Keratinocyte (primary cell): ENCODE measurements at regions not wholly inside any gene's neighbourhood (a gene's known extent, or its start where the extent isn't known, plus 50 kb on each side); places are given as distances from the start of the nearest gene placed in this dataset.
A peak's percentile ranks its signal among the peaks of the same experiment; 100 is the strongest.

Experiments used
- DNase-seq: peaks from one replicate; pipeline ENCODE4 v3.0.0-alpha.2; 2011; ENCODE audit warnings: low read depth, missing footprints, low spot score
- FAIRE-seq: peaks from 2 replicates; lab custom pipeline; 2011; peaks lifted over from hg19 to GRCh38; lab: Jason Lieb, UNC
- H2AFZ ChIP-seq: 2 replicates; pipeline ENCODE4 v1.6.0; 2012; ENCODE audit warnings: low read length, control low read depth, inconsistent platforms; ENCODE audit not compliant: control insufficient read depth
- H3K27ac ChIP-seq: 2 replicates; pipeline ENCODE4 v1.5.1; 2011; ENCODE audit warnings: low read length; ENCODE audit not compliant: control insufficient read depth, insufficient read depth
- H3K27me3 ChIP-seq: 3 replicates; pipeline ENCODE4 v1.6.0; 2011; ENCODE audit warnings: low read length; ENCODE audit not compliant: control insufficient read depth, insufficient read depth; ENCODE audit errors: extremely low read depth
- H3K36me3 ChIP-seq, 2 experiments: 2 replicates in 1 of 2; 3 replicates in 1 of 2; pipeline ENCODE4 v1.5.1; 2011; ENCODE audit warnings: low read length in 2 of 2, mild to moderate bottlenecking in 1 of 2; ENCODE audit not compliant: control insufficient read depth in 2 of 2, insufficient read depth in 2 of 2; ENCODE audit errors: extremely low read depth in 1 of 2
- H3K4me1 ChIP-seq: 3 replicates; pipeline ENCODE4 v1.5.1; 2011; ENCODE audit warnings: low read length; ENCODE audit not compliant: control insufficient read depth, insufficient read depth; ENCODE audit errors: extremely low read depth
- H3K4me2 ChIP-seq: 3 replicates; pipeline ENCODE4 v1.6.0; 2011; ENCODE audit warnings: low read depth, low read length; ENCODE audit not compliant: control insufficient read depth, insufficient read depth; ENCODE audit errors: extremely low read depth
- H3K4me3 ChIP-seq, 3 experiments: fragments of 200-600 bp in 1 of 3; sonication (generic) in 1 of 3; 2 replicates in 2 of 3; 3 replicates in 1 of 3; pipeline ENCODE4 v1.5.1; 2011 to 2016; ENCODE audit warnings: low read length in 3 of 3, mild to moderate bottlenecking in 3 of 3, control low read depth in 2 of 3, inconsistent platforms in 1 of 3, low read depth in 1 of 3, mixed read lengths in 1 of 3, mixed run types in 1 of 3, moderate library complexity in 1 of 3; ENCODE audit not compliant: control insufficient read depth in 2 of 3, insufficient read depth in 2 of 3; ENCODE audit errors: extremely low read depth in 1 of 3
- H3K79me2 ChIP-seq: 2 replicates; pipeline ENCODE4 v1.6.0; 2012; ENCODE audit warnings: low read length; ENCODE audit not compliant: control insufficient read depth, insufficient read depth
- H3K9ac ChIP-seq: 3 replicates; pipeline ENCODE4 v1.6.0; 2011; ENCODE audit warnings: low read length; ENCODE audit not compliant: control insufficient read depth, insufficient read depth; ENCODE audit errors: extremely low read depth
- H3K9me1 ChIP-seq: 3 replicates; pipeline ENCODE4 v1.6.0; 2011; ENCODE audit warnings: low read length; ENCODE audit not compliant: control insufficient read depth, insufficient read depth; ENCODE audit errors: extremely low read depth
- H3K9me3 ChIP-seq: 2 replicates; pipeline ENCODE4 v1.5.1; 2012; ENCODE audit warnings: low read depth, low read length; ENCODE audit not compliant: control insufficient read depth
- H4K20me1 ChIP-seq: 3 replicates; pipeline ENCODE4 v1.6.0; 2011; ENCODE audit warnings: low read length; ENCODE audit not compliant: control insufficient read depth, insufficient read depth; ENCODE audit errors: extremely low read depth
- EZH2 ChIP-seq: IDR thresholded peaks from one replicate; pipeline ENCODE4 v1.6.1; 2012; ENCODE audit warnings: inconsistent platforms, mild to moderate bottlenecking, low read length, moderate library complexity
- dilution Hi-C: fragments of 300-500 bp; cut with MboI; formaldehyde crosslinking; loops from one replicate; pipeline ENCODE4 v1.7.0; 2020; ENCODE audit warnings: low sequenced_read_pairs; ENCODE audit not compliant: extremely low pct_ligation_motif_present
- TF ChIP-seq, protein P1 (sequence below), 3 experiments: IDR thresholded peaks in 1 of 3; conservative IDR thresholded peaks in 1 of 3; optimal IDR thresholded peaks in 1 of 3; 2 replicates in 2 of 3; 3 replicates in 1 of 3; pipeline versions ENCODE3 to v1.5.1; 2011; ENCODE audit warnings: low read length in 3 of 3, mild to moderate bottlenecking in 3 of 3, moderate library complexity in 2 of 3, control low read depth in 1 of 3, inconsistent platforms in 1 of 3; ENCODE audit not compliant: insufficient read depth in 2 of 3; ENCODE audit errors: extremely low read depth in 1 of 3

DNA sequence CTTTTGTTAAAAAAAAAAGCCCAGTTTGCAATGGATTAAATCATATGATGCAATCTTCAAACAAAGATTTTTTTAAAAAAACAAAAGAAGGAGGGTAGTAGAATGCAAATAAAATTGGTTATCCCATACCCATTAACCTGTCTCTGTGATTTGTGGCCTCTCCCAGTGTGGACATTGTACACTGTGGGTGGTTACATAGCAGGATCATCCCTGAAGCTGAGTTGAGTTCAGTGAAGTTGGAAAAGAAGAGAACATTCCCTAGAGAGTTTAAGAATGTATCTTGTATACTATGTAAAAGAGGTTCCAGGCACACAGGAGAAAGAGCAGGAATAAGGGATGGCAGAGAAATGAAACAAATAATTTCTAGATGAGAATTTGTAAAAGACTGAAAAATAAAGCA, 142.4 kb upstream of the SLC16A7 start:
- no peak for DNase-seq
- Histone ChIP-seq H3K4me3 (no peak overlapping the region), H3K79me2 (no peaks in the 10 kb centered on the region), H4K20me1 (no peaks in the 10 kb centered on the region), H3K9me1 (no peaks in the 10 kb centered on the region), H3K9ac (no peak overlapping the region), H2AFZ (no peak overlapping the region), H3K4me2 (no peak overlapping the region), H3K36me3 (no peaks in the 10 kb centered on the region), H3K27ac (no peak overlapping the region), H3K4me1 (peaks cover 9% of the 10 kb centered on the region), H3K27me3 (no peaks in the 10 kb centered on the region), H3K9me3 (no peaks in the 10 kb centered on the region)
- TF ChIP-seq EZH2, result no peak
- TF ChIP-seq, protein P1, sequence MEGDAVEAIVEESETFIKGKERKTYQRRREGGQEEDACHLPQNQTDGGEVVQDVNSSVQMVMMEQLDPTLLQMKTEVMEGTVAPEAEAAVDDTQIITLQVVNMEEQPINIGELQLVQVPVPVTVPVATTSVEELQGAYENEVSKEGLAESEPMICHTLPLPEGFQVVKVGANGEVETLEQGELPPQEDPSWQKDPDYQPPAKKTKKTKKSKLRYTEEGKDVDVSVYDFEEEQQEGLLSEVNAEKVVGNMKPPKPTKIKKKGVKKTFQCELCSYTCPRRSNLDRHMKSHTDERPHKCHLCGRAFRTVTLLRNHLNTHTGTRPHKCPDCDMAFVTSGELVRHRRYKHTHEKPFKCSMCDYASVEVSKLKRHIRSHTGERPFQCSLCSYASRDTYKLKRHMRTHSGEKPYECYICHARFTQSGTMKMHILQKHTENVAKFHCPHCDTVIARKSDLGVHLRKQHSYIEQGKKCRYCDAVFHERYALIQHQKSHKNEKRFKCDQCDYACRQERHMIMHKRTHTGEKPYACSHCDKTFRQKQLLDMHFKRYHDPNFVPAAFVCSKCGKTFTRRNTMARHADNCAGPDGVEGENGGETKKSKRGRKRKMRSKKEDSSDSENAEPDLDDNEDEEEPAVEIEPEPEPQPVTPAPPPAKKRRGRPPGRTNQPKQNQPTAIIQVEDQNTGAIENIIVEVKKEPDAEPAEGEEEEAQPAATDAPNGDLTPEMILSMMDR (optimal IDR thresholded peaks at IDR 0.05 in 1 of 3, IDR thresholded peaks at IDR 0.05 in 1 of 3, conservative IDR thresholded peaks at IDR 0.05 in 1 of 3; ENCODE audit: extremely low read depth in 1 of 3, insufficient read depth in 2 of 3, low read length in 3 of 3), result no peak
- FAIRE-seq, result no peak
- dilution Hi-C loops, result no loop called here

DNA sequence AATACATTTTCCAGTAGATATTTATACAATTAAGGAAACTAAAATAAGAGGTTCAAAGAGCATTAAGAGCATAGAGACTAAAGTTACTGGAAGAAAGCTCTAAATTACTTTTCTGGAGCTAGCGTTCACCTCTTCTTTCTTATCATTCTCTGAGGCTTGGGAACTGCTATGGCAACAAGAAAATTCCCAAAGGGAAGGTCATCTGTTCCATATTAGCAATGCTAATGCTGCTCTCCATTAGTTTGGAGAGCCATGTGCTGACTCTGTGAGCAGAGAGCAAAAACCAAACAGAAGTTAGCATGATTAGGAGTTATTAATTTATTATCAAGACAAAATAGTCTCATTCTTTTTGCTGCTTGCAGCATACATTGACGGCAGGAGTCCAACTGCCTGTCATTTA, 143.1 kb upstream of the SLC16A7 start:
- H3K27ac ChIP-seq, result no peak overlapping the region

More for the DNA sequence above, 143.1 kb upstream of the SLC16A7 start:
- no peaks in the 10 kb centered on the region for H3K79me2 ChIP-seq
- no peaks in the 10 kb centered on the region for H3K27me3 ChIP-seq
- H3K4me2 ChIP-seq, result peak overlapping the region; percentile 1
- H3K9me1 ChIP-seq, result no peaks in the 10 kb centered on the region
- H3K4me1 ChIP-seq, result peaks cover 9% of the 10 kb centered on the region
- TF ChIP-seq, protein P1 (optimal IDR thresholded peaks at IDR 0.05 in 1 of 3, IDR thresholded peaks at IDR 0.05 in 1 of 3, conservative IDR thresholded peaks at IDR 0.05 in 1 of 3; ENCODE audit: extremely low read depth in 1 of 3, insufficient read depth in 2 of 3, low read length in 3 of 3), result no peak
- TF ChIP-seq EZH2, result no peak
- no peaks in the 10 kb centered on the region for H3K36me3 ChIP-seq
- dilution Hi-C loops, result no loop called here
- H3K9ac ChIP-seq, result no peak overlapping the region
- FAIRE-seq (no peak), DNase-seq (no peak)
- no peaks in the 10 kb centered on the region for H4K20me1 ChIP-seq
- no peak overlapping the region for H2AFZ ChIP-seq
- no peak overlapping the region for H3K4me3 ChIP-seq
- H3K9me3 ChIP-seq, result no peaks in the 10 kb centered on the region
